ENCODE measurements at regions not wholly inside any gene's neighbourhood (a gene's known extent, or its start where the extent isn't known, plus 50 kb on each side); places are given as distances from the start of the nearest gene placed in this dataset.

DNA sequence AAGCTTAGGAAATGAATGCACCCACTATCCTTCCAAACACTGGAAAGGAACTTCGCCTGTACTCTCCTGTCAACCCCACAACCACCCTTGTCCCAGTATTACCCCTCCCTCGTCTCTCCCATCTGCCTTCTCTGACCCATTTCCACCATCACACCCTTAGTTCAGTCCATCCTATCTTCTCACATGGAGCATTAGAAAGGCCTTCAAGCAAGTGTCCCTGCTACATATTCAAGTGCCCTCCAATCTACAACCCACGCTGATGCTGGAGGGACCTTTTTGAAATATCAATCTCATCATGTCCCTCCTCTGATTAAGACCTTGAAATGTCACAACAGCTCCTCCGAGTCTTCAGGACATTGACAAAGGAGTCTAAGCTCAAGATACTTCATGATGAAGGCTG lies 133.8 kb upstream of the CCL2 start:
- BruUV-seq (replicated peaks): no TSS peak
- intact Hi-C loops (cut with micrococcal nuclease; ENCODE audit: unreplicated experiment): no loop called here
- Histone ChIP-seq H3K36me3 (ENCODE audit: insufficient read depth, low read length, poor library complexity, severe bottlenecking) (no peaks in the 10 kb centered on the region), H3K4me3 (ENCODE audit: low read depth, low read length, poor library complexity, severe bottlenecking) (no peak overlapping the region), H3K4me1 (ENCODE audit: insufficient read depth, low read length, poor library complexity, severe bottlenecking) (no peaks in the 10 kb centered on the region), H3K9me3 (ENCODE audit: low read depth, low read length, poor library complexity, severe bottlenecking) (no peaks in the 10 kb centered on the region), H3K27ac (ENCODE audit: low read depth, low read length, poor library complexity, severe bottlenecking) (no peak overlapping the region), H3K27me3 (replicated peaks; ENCODE audit: insufficient read depth, low read depth, low read length, poor library complexity) (no peaks in the 10 kb centered on the region)
- no peak for TF ChIP-seq EZH2 (IDR thresholded peaks at IDR 0.05; ENCODE audit: borderline replicate concordance, low read depth, low read length, poor library complexity, severe bottlenecking)
- TF ChIP-seq, protein P1, sequence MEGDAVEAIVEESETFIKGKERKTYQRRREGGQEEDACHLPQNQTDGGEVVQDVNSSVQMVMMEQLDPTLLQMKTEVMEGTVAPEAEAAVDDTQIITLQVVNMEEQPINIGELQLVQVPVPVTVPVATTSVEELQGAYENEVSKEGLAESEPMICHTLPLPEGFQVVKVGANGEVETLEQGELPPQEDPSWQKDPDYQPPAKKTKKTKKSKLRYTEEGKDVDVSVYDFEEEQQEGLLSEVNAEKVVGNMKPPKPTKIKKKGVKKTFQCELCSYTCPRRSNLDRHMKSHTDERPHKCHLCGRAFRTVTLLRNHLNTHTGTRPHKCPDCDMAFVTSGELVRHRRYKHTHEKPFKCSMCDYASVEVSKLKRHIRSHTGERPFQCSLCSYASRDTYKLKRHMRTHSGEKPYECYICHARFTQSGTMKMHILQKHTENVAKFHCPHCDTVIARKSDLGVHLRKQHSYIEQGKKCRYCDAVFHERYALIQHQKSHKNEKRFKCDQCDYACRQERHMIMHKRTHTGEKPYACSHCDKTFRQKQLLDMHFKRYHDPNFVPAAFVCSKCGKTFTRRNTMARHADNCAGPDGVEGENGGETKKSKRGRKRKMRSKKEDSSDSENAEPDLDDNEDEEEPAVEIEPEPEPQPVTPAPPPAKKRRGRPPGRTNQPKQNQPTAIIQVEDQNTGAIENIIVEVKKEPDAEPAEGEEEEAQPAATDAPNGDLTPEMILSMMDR (conservative IDR thresholded peaks at IDR 0.05; ENCODE audit: low read depth, low read length): no peak
- CTCF ChIA-PET: no interaction called here
- no peak for DNase-seq (ENCODE audit: low spot score)
- POLR2A ChIA-PET (ENCODE audit: low non-redundant PET): no interaction called here

DNA sequence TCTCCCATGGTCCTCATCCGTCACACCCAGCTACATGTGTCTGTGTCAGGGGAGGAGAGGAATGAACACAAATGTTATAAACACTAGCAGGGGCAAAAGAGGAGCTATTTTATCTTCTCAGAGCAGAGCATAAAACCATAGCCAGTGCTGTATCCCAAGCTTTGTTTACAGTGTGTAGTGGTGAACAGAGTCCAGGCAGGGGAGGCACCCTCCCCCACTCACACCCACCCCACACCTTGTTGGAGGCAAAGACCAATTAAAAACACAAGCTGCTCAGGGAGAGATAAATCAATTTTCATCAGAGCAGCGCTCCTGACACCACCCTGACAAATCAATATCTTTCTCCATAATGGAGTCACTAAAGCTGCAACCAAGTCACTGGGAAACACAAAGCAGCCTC lies 132.6 kb upstream of the CCL2 start:
- H3K4me3 ChIP-seq (ENCODE audit: low read depth, low read length, poor library complexity, severe bottlenecking): no peak overlapping the region
- CTCF ChIA-PET: no interaction called here
- intact Hi-C loops (cut with micrococcal nuclease; ENCODE audit: unreplicated experiment): no loop called here
- BruUV-seq (replicated peaks): no TSS peak
- no peaks in the 10 kb centered on the region for H3K4me1 ChIP-seq (ENCODE audit: insufficient read depth, low read length, poor library complexity, severe bottlenecking)
- no peaks in the 10 kb centered on the region for H3K27me3 ChIP-seq (replicated peaks; ENCODE audit: insufficient read depth, low read depth, low read length, poor library complexity)
- no peaks in the 10 kb centered on the region for H3K9me3 ChIP-seq (ENCODE audit: low read depth, low read length, poor library complexity, severe bottlenecking)
- no peaks in the 10 kb centered on the region for H3K36me3 ChIP-seq (ENCODE audit: insufficient read depth, low read length, poor library complexity, severe bottlenecking)
- TF ChIP-seq, protein P1 (conservative IDR thresholded peaks at IDR 0.05; ENCODE audit: low read depth, low read length): no peak
- no peak for TF ChIP-seq EZH2 (IDR thresholded peaks at IDR 0.05; ENCODE audit: borderline replicate concordance, low read depth, low read length, poor library complexity, severe bottlenecking)
- DNase-seq (ENCODE audit: low spot score): no peak
- POLR2A ChIA-PET (ENCODE audit: low non-redundant PET): no interaction called here
- H3K27ac ChIP-seq (ENCODE audit: low read depth, low read length, poor library complexity, severe bottlenecking): no peak overlapping the region

- CTCF ChIA-PET: no interaction called here
- no TSS peak for BruUV-seq (replicated peaks)
- no peaks in the 10 kb centered on the region for H3K4me1 ChIP-seq (ENCODE audit: insufficient read depth, low read length, poor library complexity, severe bottlenecking)
Observed at GRCh38 chr17:34125010-34125409, 130.1 kb upstream of the CCL2 start.

More at GRCh38 chr17:34125010-34125409, 130.1 kb upstream of the CCL2 start:
- Histone ChIP-seq H3K9me3 (ENCODE audit: low read depth, low read length, poor library complexity, severe bottlenecking) (no peaks in the 10 kb centered on the region), H3K27ac (ENCODE audit: low read depth, low read length, poor library complexity, severe bottlenecking) (no peak overlapping the region), H3K4me3 (ENCODE audit: low read depth, low read length, poor library complexity, severe bottlenecking) (no peak overlapping the region), H3K27me3 (replicated peaks; ENCODE audit: insufficient read depth, low read depth, low read length, poor library complexity) (no peaks in the 10 kb centered on the region), H3K36me3 (ENCODE audit: insufficient read depth, low read length, poor library complexity, severe bottlenecking) (no peaks in the 10 kb centered on the region)
- TF ChIP-seq, protein P1 (conservative IDR thresholded peaks at IDR 0.05; ENCODE audit: low read depth, low read length): no peak
- TF ChIP-seq EZH2 (IDR thresholded peaks at IDR 0.05; ENCODE audit: borderline replicate concordance, low read depth, low read length, poor library complexity, severe bottlenecking): no peak
- DNase-seq (ENCODE audit: low spot score): no peak
- POLR2A ChIA-PET (ENCODE audit: low non-redundant PET): no interaction called here
- intact Hi-C loops (cut with micrococcal nuclease; ENCODE audit: unreplicated experiment): no loop called here
